ENCODE measurements at regions not wholly inside any gene's neighbourhood (a gene's known extent, or its start where the extent isn't known, plus 50 kb on each side); places are given as distances from the start of the nearest gene placed in this dataset.

DNA sequence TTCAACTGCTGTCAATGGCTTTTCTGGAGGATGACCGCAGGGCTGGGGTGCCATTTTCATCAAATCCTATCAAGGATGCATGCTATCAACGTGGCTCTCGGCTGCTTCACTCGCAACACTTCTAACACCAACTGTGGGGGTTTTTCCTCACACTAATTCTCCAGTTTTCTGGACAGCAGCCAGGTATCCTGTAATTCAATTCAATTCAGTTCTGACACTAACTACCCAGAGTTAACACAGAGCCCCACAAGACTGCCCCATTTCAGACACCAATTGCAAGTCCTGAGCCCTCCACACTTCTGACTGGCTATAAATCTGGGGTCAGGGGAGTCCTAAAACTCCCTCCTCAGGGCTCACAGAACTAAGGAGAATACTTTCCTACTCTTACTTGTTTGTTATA lies 55.3 kb upstream of the TMCC3 start:
- no peak for DNase-seq (ENCODE audit: low spot score in 2 of 2)
- no peak overlapping the region for H3K27ac ChIP-seq
- no peaks in the 10 kb centered on the region for H3K36me3 ChIP-seq
- no peaks in the 10 kb centered on the region for H3K9me3 ChIP-seq
- intact Hi-C loops (cut with DNase I), result loop anchor here (5.0 kb wide), 1 partner anchor 53 kb away; the partner anchor contains the start of gene TMCC3
- no peaks in the 10 kb centered on the region for H3K27me3 ChIP-seq
- peaks cover 0 to 12% of the 10 kb centered on the region in 2 donors for H3K4me1 ChIP-seq
- H3K4me3 ChIP-seq, result no peak overlapping the region
- TF ChIP-seq CTCF (IDR thresholded peaks at IDR 0.05), result no peak

DNA sequence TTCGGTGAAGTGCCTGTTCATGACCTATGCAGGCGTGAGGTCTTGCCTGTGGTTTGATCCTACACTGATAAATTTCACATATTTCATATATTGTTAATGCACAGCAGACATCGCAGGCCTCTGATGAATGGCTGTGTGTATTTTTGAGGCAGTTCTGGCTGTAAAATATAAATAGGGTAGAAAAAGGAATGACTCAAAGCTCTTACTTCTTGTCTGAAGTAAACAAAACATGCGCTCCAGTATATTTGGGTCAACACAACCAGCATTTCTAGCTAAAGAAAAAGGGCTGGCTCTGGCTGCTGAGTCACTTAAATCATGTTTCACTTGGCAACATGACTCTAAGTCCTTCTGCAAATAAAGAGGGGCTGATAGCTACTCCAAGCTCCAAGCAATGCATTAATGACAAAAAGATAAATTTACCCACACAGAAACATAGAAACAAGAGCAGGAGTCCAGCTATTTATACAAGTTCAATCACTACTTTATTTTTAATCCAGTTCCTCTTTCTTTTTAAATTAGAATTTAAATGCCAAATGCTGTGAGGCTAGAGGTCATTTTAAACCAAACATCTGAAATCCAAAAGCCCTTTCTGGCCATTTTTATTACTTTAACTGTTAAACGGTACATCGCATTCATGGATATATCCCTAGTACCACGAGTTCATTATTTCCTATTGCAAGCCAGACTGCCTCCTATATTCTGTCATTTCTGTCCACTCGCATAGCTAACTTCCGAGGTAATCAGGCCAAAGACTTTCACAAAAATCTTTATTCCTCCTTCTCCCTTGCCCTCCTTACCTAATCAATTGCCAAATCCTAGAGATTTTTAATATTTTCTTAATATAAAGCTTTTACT lies 54.3 kb upstream of the TMCC3 start:
- Histone ChIP-seq H3K27me3 (no peaks in the 10 kb centered on the region), H3K27ac (no peak overlapping the region), H3K36me3 (no peaks in the 10 kb centered on the region), H3K4me1 (peaks cover 0 to 12% of the 10 kb centered on the region in 2 donors), H3K9me3 (no peaks in the 10 kb centered on the region), H3K4me3 (no peak overlapping the region)
- intact Hi-C loops (cut with DNase I), result loop anchor here (5.0 kb wide), 1 partner anchor 52 kb away; the partner anchor contains the start of gene TMCC3
- no peak for DNase-seq (ENCODE audit: low spot score in 2 of 2)
- no peak for TF ChIP-seq CTCF (IDR thresholded peaks at IDR 0.05)

DNA sequence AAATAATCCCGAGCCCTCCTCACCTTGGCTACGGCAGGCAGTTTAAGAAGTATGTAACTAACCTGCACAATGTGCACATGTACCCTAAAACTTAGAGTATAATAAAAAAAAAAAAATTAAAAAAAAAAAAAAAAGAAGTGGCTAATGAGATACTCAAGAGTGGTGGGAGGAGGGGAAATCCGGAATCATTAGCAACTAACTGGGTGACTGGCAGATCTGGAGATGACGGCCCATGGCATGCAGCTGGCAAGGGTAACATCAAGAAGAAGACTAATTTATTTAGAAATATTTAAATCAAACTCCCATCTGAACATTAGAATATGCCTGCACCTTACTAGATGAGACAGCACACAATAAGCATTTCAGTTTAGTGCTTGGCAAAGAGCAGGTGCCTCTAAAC lies 52.3 kb upstream of the TMCC3 start:
- Histone ChIP-seq H3K36me3 (no peaks in the 10 kb centered on the region), H3K9me3 (no peaks in the 10 kb centered on the region), H3K27ac (no peak overlapping the region), H3K4me3 (no peak overlapping the region), H3K27me3 (no peaks in the 10 kb centered on the region), H3K4me1 (peaks cover 0 to 25% of the 10 kb centered on the region in 2 donors)
- TF ChIP-seq CTCF (IDR thresholded peaks at IDR 0.05), result no peak
- intact Hi-C loops (cut with DNase I), result no loop called here
- DNase-seq (ENCODE audit: low spot score in 2 of 2), result no peak

DNA sequence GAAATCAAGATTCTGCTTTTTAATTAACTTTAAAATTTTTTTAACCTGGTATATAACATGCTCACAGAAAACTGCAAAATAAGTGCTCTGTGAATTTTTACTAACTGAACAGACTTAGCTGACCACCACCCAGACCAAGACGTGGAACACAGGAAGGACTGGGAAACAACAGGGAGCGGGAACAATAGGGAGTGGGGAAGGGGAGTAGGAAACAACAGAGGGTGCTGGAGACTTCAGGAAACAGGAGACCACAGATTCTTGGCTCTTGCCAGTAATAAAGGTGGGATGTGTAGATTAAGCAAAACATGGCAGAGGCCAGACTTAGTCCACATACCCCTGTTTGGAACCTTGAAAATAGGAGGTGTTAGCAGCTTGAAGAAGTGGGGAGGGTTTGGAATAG lies 51.4 kb upstream of the TMCC3 start:
- H3K9me3 ChIP-seq, result no peaks in the 10 kb centered on the region
- no peaks in the 10 kb centered on the region for H3K36me3 ChIP-seq
- intact Hi-C loops (cut with DNase I), result no loop called here
- H3K4me3 ChIP-seq, result no peak overlapping the region
- TF ChIP-seq CTCF (IDR thresholded peaks at IDR 0.05), result no peak
- peaks cover 0 to 22% of the 10 kb centered on the region in 2 donors for H3K4me1 ChIP-seq
- no peak for DNase-seq (ENCODE audit: low spot score in 2 of 2)
- H3K27me3 ChIP-seq, result no peaks in the 10 kb centered on the region
- no peak overlapping the region for H3K27ac ChIP-seq

- no peak for DNase-seq (ENCODE audit: low spot score in 2 of 2)
- H3K4me3 ChIP-seq, result no peak overlapping the region
- intact Hi-C loops (cut with DNase I), result no loop called here
- H3K27ac ChIP-seq, result no peak overlapping the region
- no peak for TF ChIP-seq CTCF (IDR thresholded peaks at IDR 0.05)
- peaks cover 0 to 20% of the 10 kb centered on the region in 2 donors for H3K4me1 ChIP-seq
- no peaks in the 10 kb centered on the region for H3K9me3 ChIP-seq
- no peaks in the 10 kb centered on the region for H3K36me3 ChIP-seq
- no peaks in the 10 kb centered on the region for H3K27me3 ChIP-seq
Measured at GRCh38 chr12:94700662-94701061, 50.3 kb upstream of the TMCC3 start.

Measured in ascending aorta (tissue), 2 donors.